ENCODE measurements at regions not wholly inside any gene's neighbourhood (a gene's known extent, or its start where the extent isn't known, plus 50 kb on each side); places are given as distances from the start of the nearest gene placed in this dataset.

DNA sequence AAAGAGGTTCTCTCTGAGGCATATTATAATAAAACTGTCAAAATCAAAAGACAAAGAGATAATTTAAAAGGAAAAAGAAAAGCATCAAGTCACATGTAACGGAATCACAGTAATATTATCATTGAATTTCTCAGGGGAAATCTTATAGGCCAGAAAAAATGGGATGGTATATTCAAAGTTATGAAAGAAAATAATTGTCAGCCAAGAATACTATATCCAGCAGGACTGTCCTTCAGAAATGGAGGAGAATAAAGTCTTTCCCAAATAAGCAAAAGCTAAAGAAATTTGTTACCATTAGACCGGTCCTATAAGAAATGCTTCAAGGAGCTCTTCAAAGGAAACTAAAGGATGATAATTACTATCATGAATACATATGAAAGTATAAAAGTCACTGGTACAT lies 342.0 kb upstream of the GRAMD2B start:
- TF ChIP-seq, protein P1, sequence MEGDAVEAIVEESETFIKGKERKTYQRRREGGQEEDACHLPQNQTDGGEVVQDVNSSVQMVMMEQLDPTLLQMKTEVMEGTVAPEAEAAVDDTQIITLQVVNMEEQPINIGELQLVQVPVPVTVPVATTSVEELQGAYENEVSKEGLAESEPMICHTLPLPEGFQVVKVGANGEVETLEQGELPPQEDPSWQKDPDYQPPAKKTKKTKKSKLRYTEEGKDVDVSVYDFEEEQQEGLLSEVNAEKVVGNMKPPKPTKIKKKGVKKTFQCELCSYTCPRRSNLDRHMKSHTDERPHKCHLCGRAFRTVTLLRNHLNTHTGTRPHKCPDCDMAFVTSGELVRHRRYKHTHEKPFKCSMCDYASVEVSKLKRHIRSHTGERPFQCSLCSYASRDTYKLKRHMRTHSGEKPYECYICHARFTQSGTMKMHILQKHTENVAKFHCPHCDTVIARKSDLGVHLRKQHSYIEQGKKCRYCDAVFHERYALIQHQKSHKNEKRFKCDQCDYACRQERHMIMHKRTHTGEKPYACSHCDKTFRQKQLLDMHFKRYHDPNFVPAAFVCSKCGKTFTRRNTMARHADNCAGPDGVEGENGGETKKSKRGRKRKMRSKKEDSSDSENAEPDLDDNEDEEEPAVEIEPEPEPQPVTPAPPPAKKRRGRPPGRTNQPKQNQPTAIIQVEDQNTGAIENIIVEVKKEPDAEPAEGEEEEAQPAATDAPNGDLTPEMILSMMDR (IDR thresholded peaks at IDR 0.05; ENCODE audit: extremely low read depth in 1 of 2, insufficient read depth in 1 of 2, low read depth in 1 of 2, low read length in 2 of 2), result no peak
- no peak for TF ChIP-seq MYC (IDR thresholded peaks at IDR 0.05; ENCODE audit: low read depth, low read length)
- no peak for TF ChIP-seq POLR2AphosphoS5 (IDR thresholded peaks at IDR 0.05; ENCODE audit: insufficient read depth, low read depth, low read length)
- no peak for TF ChIP-seq GATA2 (IDR thresholded peaks at IDR 0.05; ENCODE audit: insufficient read depth, insufficient read length, low read depth, low read length)
- TF ChIP-seq POLR2A (IDR thresholded peaks at IDR 0.05; ENCODE audit: low read depth, low read length), result no peak
- no peak for TF ChIP-seq EZH2 (IDR thresholded peaks at IDR 0.05; ENCODE audit: borderline replicate concordance, low read depth, low read length, severe bottlenecking)
- no peak for TF ChIP-seq FOS (IDR thresholded peaks at IDR 0.05; ENCODE audit: borderline replicate concordance, insufficient read depth, low read length)

All from endothelial cell of umbilical vein (primary cell).